SK-N-SH (cell line): ENCODE measurements at regions not wholly inside any gene's neighbourhood (a gene's known extent, or its start where the extent isn't known, plus 50 kb on each side); places are given as distances from the start of the nearest gene placed in this dataset.

ENCODE experiments used
- CHD2 ChIP-seq: fragments of 150-350 bp; IDR thresholded peaks from 2 replicates; pipeline ENCODE4 v1.6.1; 2018; ENCODE audit warnings: low read length; ENCODE audit not compliant: partially characterized antibody
- EP300 ChIP-seq, 2 experiments: IDR thresholded peaks; 2 replicates each; pipeline versions ENCODE4 v1.4.0 to v1.6.1; 2012; ENCODE audit warnings: borderline replicate concordance in 1 of 2, low read depth in 1 of 2, low read length in 1 of 2
- EZH2phosphoT487 ChIP-seq: fragments of 200-600 bp; sonication (generic); IDR thresholded peaks from 2 replicates; pipeline ENCODE4 v1.6.1; 2017; ENCODE audit warnings: low read depth, mixed run types, mild to moderate bottlenecking, antibody characterized with exemption, moderate library complexity, borderline replicate concordance
- FOXM1 ChIP-seq: IDR thresholded peaks from 2 replicates; pipeline ENCODE4 v1.4.0; 2012; ENCODE audit warnings: low read depth, mild to moderate bottlenecking
- GABPA ChIP-seq: IDR thresholded peaks from 2 replicates; pipeline ENCODE4 v1.4.0; 2012; ENCODE audit warnings: low read depth, mild to moderate bottlenecking
- GATA2 ChIP-seq: sonication (generic); formaldehyde crosslinking; IDR thresholded peaks from 2 replicates; pipeline ENCODE4 v1.5.0; 2020; ENCODE audit warnings: mild to moderate bottlenecking, missing genetic modification reagents
- JUND ChIP-seq: IDR thresholded peaks from 2 replicates; pipeline ENCODE4 v1.4.0; 2012
- MXI1 ChIP-seq: IDR thresholded peaks from 2 replicates; pipeline ENCODE4 v1.6.1; 2012; ENCODE audit warnings: mild to moderate bottlenecking, low read depth, low read length, improper control_type of control experiment
- REST ChIP-seq: IDR thresholded peaks from 2 replicates; pipeline ENCODE4 v1.6.1; 2012; ENCODE audit warnings: mild to moderate bottlenecking, low read depth, low read length, moderate library complexity
- SIN3A ChIP-seq: IDR thresholded peaks from 2 replicates; pipeline ENCODE4 v1.6.1; 2012; ENCODE audit warnings: low read depth, mild to moderate bottlenecking, low read length, moderate library complexity, borderline replicate concordance
- USF1 ChIP-seq: IDR thresholded peaks from 2 replicates; pipeline ENCODE4 v1.4.0; 2012; ENCODE audit warnings: low read depth, borderline replicate concordance
- ZBTB33 ChIP-seq: IDR thresholded peaks from 2 replicates; pipeline ENCODE4 v1.4.0; 2012; ENCODE audit warnings: low read depth, borderline replicate concordance
- TF ChIP-seq, protein P1 (sequence below): fragments of 200-600 bp; sonication (generic); IDR thresholded peaks from 2 replicates; pipeline ENCODE4 v1.6.1; 2017; ENCODE audit warnings: antibody characterized with exemption, mild to moderate bottlenecking, moderate library complexity

DNA sequence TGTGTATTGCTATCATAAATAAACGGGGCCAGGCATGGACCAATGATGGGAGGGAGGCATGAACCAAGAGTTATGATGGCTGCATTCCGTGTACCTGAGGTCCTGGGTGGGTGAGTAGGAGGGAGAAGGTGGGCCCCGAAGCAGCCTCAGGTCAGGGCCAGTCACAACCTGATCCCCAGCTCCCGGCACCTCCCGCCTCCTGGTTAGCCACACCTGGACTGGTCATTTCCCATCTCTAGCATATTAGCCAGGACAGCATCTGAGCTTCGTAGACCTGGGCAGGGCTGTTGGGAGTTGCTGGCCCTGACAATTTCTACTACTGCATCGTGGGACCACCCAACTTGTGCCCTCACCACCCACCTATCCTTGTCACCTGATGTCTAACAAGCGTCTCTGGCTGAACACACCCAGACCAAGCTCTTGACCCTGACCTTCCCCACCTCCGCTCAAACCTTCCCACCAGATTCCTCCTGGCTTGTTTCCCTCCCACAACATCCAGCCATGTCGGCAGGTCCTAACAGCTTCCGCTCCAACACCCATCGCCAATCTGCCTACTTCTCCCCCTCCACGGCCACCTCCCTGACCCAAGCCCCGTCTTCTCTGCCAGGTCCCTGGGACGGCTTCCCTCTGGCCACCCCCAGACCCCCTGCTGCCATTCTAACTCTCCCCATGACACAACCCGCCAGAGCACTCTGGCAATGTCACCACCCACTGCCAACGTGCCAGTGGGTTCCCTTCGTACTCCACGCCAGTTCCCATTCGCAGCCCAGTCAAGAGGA lies 133.8 kb upstream of the IQSEC1 start:
- TF ChIP-seq MXI1: no peak
- TF ChIP-seq SIN3A: no peak
- TF ChIP-seq FOXM1: no peak
- TF ChIP-seq JUND: no peak
- TF ChIP-seq, protein P1, sequence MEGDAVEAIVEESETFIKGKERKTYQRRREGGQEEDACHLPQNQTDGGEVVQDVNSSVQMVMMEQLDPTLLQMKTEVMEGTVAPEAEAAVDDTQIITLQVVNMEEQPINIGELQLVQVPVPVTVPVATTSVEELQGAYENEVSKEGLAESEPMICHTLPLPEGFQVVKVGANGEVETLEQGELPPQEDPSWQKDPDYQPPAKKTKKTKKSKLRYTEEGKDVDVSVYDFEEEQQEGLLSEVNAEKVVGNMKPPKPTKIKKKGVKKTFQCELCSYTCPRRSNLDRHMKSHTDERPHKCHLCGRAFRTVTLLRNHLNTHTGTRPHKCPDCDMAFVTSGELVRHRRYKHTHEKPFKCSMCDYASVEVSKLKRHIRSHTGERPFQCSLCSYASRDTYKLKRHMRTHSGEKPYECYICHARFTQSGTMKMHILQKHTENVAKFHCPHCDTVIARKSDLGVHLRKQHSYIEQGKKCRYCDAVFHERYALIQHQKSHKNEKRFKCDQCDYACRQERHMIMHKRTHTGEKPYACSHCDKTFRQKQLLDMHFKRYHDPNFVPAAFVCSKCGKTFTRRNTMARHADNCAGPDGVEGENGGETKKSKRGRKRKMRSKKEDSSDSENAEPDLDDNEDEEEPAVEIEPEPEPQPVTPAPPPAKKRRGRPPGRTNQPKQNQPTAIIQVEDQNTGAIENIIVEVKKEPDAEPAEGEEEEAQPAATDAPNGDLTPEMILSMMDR: no peak
- TF ChIP-seq CHD2: no peak
- TF ChIP-seq USF1: no peak
- no peak for TF ChIP-seq GABPA
- TF ChIP-seq EZH2phosphoT487: no peak
- no peak for TF ChIP-seq EP300 (IDR thresholded peaks at IDR 0.05; ENCODE audit: borderline replicate concordance in 1 of 2, low read depth in 1 of 2, low read length in 1 of 2)
- TF ChIP-seq ZBTB33: no peak
- TF ChIP-seq REST: no peak
- TF ChIP-seq GATA2 (CRISPR knock-in tag): no peak
